AG08396 (cell line): ENCODE measurements at regions not wholly inside any gene's neighbourhood (a gene's known extent, or its start where the extent isn't known, plus 50 kb on each side); places are given as distances from the start of the nearest gene placed in this dataset.
"Not testable (repeated sequence)": the region's sequence is repeated elsewhere in the genome, so short reads cannot be mapped to it uniquely, and the experiment has no call there.

Source experiments
- DNase-seq: peaks from one replicate; pipeline ENCODE4 v3.0.0; 2012; ENCODE audit warnings: low spot score, mixed read lengths

GRCh38 chr2:19649142-19649541 is 252.6 kb downstream of the TTC32 start:
- DNase-seq: no peak

- peak; percentile 39 for DNase-seq
Observed at GRCh38 chr2:19648583-19648982, 253.2 kb downstream of the TTC32 start.

- no peak for DNase-seq
Observed at GRCh38 chr2:19646987-19647386, 254.8 kb downstream of the TTC32 start.

- no peak for DNase-seq
Observed at GRCh38 chr2:19644763-19645162, 257.0 kb downstream of the TTC32 start.

- no peak for DNase-seq
Observed at GRCh38 chr2:19643117-19643518, 258.7 kb downstream of the TTC32 start.

- no peak for DNase-seq
Observed at GRCh38 chr2:19642501-19642900, 259.3 kb downstream of the TTC32 start.

- DNase-seq: no peak
Observed at GRCh38 chr2:19635951-19636510, 265.8 kb downstream of the TTC32 start.

GRCh38 chr2:19632403-19632991 is 269.3 kb downstream of the TTC32 start:
- no peak for DNase-seq

GRCh38 chr2:19631871-19632270 is 269.9 kb downstream of the TTC32 start:
- DNase-seq: no peak

- no peak for DNase-seq
Observed at GRCh38 chr2:19630921-19631320, 270.9 kb downstream of the TTC32 start.

- no peak for DNase-seq
Observed at GRCh38 chr2:19627359-19627758, 268.9 kb upstream of the OSR1 start.

- no peak for DNase-seq
Observed at GRCh38 chr2:19623488-19623887, 265.1 kb upstream of the OSR1 start.

- DNase-seq: no peak
Observed at GRCh38 chr2:19617257-19617848, 258.9 kb upstream of the OSR1 start.

GRCh38 chr2:19615402-19615801 is 257.0 kb upstream of the OSR1 start:
- DNase-seq: not testable (repeated sequence)

- DNase-seq: no peak
Observed at GRCh38 chr2:19614066-19614465, 255.6 kb upstream of the OSR1 start.

GRCh38 chr2:19611491-19612332 is 253.3 kb upstream of the OSR1 start:
- peak; percentile 76 for DNase-seq

- no peak for DNase-seq
Observed at GRCh38 chr2:19609266-19609665, 250.8 kb upstream of the OSR1 start.

- peak; percentile 50 for DNase-seq
Observed at GRCh38 chr2:19607931-19608771, 249.7 kb upstream of the OSR1 start.

GRCh38 chr2:19607400-19607799 is 249.0 kb upstream of the OSR1 start:
- no peak for DNase-seq

GRCh38 chr2:19600982-19601381 is 242.6 kb upstream of the OSR1 start:
- DNase-seq: no peak

GRCh38 chr2:19600506-19600905 is 242.1 kb upstream of the OSR1 start:
- DNase-seq: no peak

GRCh38 chr2:19598971-19599370 is 240.5 kb upstream of the OSR1 start:
- DNase-seq: no peak
